Peyer's patch (tissue), 4 donors: ENCODE measurements at regions not wholly inside any gene's neighbourhood (a gene's known extent, or its start where the extent isn't known, plus 50 kb on each side); places are given as distances from the start of the nearest gene placed in this dataset.

Experiments
- CTCF ChIP-seq, 6 experiments: fragments of 450-650 bp in 4 of 6; fragments of 200-600 bp in 2 of 6; sonication (generic) in 1 of 6; IDR thresholded peaks; one replicate each; pipeline ENCODE4 v1.5.1; 2017 to 2019; ENCODE audit warnings: antibody characterized with exemption in 6 of 6, mild to moderate bottlenecking in 3 of 6, moderate library complexity in 1 of 6
- POLR2A ChIP-seq, 2 donors: fragments of 450-650 bp; IDR thresholded peaks; one replicate each; pipeline ENCODE4 v1.5.1; 2017; ENCODE audit warnings: antibody characterized with exemption in 2 of 2, mild to moderate bottlenecking in 2 of 2, moderate library complexity in 2 of 2

- TF ChIP-seq CTCF (IDR thresholded peaks at IDR 0.05): no peak
- no peak for TF ChIP-seq POLR2A (IDR thresholded peaks at IDR 0.05)
Measured at GRCh38 chr12:116489116-116489515, 70.1 kb upstream of the MAP1LC3B2 start.
